ENCODE measurements at regions not wholly inside any gene's neighbourhood (a gene's known extent, or its start where the extent isn't known, plus 50 kb on each side); places are given as distances from the start of the nearest gene placed in this dataset.

DNA sequence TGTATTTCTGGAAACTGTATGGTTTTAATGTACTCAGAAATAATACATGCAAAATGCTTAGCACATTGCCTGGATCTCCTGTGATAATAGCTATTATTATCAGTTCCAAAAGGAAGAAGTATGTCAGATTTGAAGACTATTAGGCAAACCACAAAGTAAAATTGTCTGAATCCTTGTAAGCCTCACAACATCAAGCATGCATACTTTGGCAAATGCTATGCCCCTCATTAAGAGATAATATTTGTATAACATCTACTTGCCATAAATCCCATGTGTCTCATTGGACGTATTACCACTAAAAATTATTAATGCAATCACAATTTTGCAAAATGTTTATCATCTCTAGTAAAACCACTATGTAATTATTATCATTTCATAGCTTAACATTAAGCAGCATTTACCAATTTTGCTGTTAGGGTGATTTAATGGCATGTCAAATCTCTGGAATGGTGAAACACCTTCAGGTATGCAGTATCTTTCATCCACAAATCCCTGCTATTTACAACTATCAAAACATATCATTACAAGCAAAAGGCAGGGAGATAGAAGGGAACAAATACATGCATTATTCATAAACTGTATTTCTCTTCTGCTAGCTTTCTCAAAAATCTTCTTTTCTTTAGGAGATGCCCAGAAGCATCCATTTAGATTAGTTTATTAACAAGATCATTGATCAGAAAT, 974.6 kb upstream of the RAG2 start:
- Histone ChIP-seq H3K4me3 (ENCODE audit: low read depth, low read length) (no peak overlapping the region), H3K27me3 (ENCODE audit: control insufficient read depth, insufficient read depth, low read length) (no peaks in the 10 kb centered on the region), H3K27ac (ENCODE audit: insufficient read depth, low read length, poor library complexity, severe bottlenecking) (no peak overlapping the region), H3K4me1 (ENCODE audit: control insufficient read depth, insufficient read depth, low read length, poor library complexity, severe bottlenecking) (no peaks in the 10 kb centered on the region), H3K36me3 (ENCODE audit: control insufficient read depth, insufficient read depth, low read length) (no peaks in the 10 kb centered on the region), H3K9me3 (ENCODE audit: control insufficient read depth in 2 of 2, low read length in 2 of 2) (peaks cover 2 to 5% of the 10 kb centered on the region in 2 experiments)
- no peaks in the 10 kb centered on the region for H3K4me1 Mint-ChIP-seq
- no peaks in the 10 kb centered on the region for H3K27me3 Mint-ChIP-seq
- no peak for DNase-seq
- H3K9me3 Mint-ChIP-seq, result peaks cover 0 to 44% (median 4%) of the 10 kb centered on the region in 7 donors
- H3K4me3 Mint-ChIP-seq, result no peak overlapping the region
- no peak overlapping the region for H3K27ac Mint-ChIP-seq
- H3K36me3 Mint-ChIP-seq, result no peaks in the 10 kb centered on the region
- no peak for ATAC-seq (ENCODE audit: low read depth in 2 of 2)

DNA sequence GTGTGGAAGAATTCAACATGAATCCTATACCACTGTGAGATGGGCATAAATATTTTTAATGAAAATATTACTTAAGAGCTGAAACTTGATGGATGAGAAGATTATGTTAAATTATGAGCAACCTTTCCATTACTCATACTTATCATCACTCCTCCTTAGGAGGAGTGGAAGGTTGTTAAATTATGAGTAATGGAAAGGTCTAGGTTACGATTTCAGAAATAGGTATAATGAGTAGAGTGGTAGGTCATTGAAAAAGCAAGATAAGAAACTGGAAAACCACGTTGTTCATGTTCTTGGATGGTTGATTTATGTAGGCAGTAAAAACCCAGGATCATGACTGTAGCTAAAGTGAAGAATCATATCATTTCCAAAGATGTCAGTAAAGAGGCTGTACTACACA, 973.2 kb upstream of the RAG2 start:
- Histone ChIP-seq H3K27ac (ENCODE audit: insufficient read depth, low read length, poor library complexity, severe bottlenecking) (no peak overlapping the region), H3K4me1 (ENCODE audit: control insufficient read depth, insufficient read depth, low read length, poor library complexity, severe bottlenecking) (no peaks in the 10 kb centered on the region), H3K27me3 (ENCODE audit: control insufficient read depth, insufficient read depth, low read length) (no peaks in the 10 kb centered on the region), H3K36me3 (ENCODE audit: control insufficient read depth, insufficient read depth, low read length) (no peaks in the 10 kb centered on the region), H3K9me3 (ENCODE audit: control insufficient read depth in 2 of 2, low read length in 2 of 2) (peaks cover 0 to 2% of the 10 kb centered on the region in 2 experiments), H3K4me3 (ENCODE audit: low read depth, low read length) (no peak overlapping the region)
- DNase-seq, result no peak
- no peaks in the 10 kb centered on the region for H3K4me1 Mint-ChIP-seq
- no peaks in the 10 kb centered on the region for H3K27me3 Mint-ChIP-seq
- H3K9me3 Mint-ChIP-seq, result peaks cover 0 to 44% (median 4%) of the 10 kb centered on the region in 7 donors
- no peak overlapping the region for H3K4me3 Mint-ChIP-seq
- H3K27ac Mint-ChIP-seq, result no peak overlapping the region
- no peak for ATAC-seq (ENCODE audit: low read depth in 2 of 2)
- no peaks in the 10 kb centered on the region for H3K36me3 Mint-ChIP-seq

DNA sequence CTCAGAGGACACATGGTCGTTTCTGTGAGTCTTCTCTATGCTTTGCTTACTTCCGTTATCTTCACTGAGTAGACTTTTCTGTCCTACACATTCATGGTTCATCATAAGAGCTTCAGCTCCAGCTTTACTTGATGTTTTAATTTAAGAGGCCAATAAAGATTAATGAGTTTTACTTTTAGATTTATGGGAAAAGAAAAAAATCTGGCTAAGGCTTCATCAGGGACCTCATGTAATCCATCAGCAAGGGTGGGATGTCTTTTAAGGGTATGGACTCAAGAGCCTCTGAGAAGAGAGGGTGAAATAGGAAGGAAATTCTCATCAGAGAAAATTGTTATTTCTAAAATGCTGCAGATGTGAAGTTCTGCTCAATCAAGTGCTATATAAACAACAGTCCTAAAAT, 963.0 kb upstream of the RAG2 start:
- Histone ChIP-seq H3K27ac (ENCODE audit: insufficient read depth, low read length, poor library complexity, severe bottlenecking) (no peak overlapping the region), H3K27me3 (ENCODE audit: control insufficient read depth, insufficient read depth, low read length) (no peaks in the 10 kb centered on the region), H3K36me3 (ENCODE audit: control insufficient read depth, insufficient read depth, low read length) (no peaks in the 10 kb centered on the region), H3K4me1 (ENCODE audit: control insufficient read depth, insufficient read depth, low read length, poor library complexity, severe bottlenecking) (no peaks in the 10 kb centered on the region), H3K9me3 (ENCODE audit: control insufficient read depth in 2 of 2, low read length in 2 of 2) (peaks cover 3 to 11% of the 10 kb centered on the region in 2 experiments), H3K4me3 (ENCODE audit: low read depth, low read length) (no peak overlapping the region)
- H3K27ac Mint-ChIP-seq, result no peak overlapping the region
- no peak overlapping the region for H3K4me3 Mint-ChIP-seq
- peaks cover 0 to 21% (median 3%) of the 10 kb centered on the region in 7 donors for H3K9me3 Mint-ChIP-seq
- no peaks in the 10 kb centered on the region for H3K27me3 Mint-ChIP-seq
- no peaks in the 10 kb centered on the region for H3K36me3 Mint-ChIP-seq
- ATAC-seq (ENCODE audit: low read depth in 2 of 2) (no peak), DNase-seq (no peak)
- no peaks in the 10 kb centered on the region for H3K4me1 Mint-ChIP-seq

DNA sequence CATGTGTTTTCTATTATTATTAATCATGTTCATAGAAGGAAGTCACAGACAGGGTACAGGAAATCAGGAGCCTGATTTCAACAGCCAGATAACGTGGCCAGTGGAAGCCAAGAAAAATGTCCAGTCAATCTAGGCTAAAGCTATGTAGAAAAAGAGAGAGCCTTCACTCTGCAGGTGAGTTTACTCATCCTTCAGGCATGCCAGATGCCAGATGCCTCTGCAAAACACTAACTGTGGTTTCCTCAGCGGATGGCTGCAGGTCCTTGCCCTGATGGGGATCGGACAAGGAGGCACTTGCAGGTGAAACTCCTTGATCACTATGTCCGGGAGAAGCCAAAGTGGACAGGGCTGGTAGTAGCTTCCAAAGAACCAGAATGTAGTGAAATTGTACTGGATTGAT, 962.3 kb upstream of the RAG2 start:
- no peaks in the 10 kb centered on the region for H3K27me3 Mint-ChIP-seq
- no peaks in the 10 kb centered on the region for H3K4me1 ChIP-seq (ENCODE audit: control insufficient read depth, insufficient read depth, low read length, poor library complexity, severe bottlenecking)
- peaks cover 0 to 21% (median 3%) of the 10 kb centered on the region in 7 donors for H3K9me3 Mint-ChIP-seq
- H3K4me3 ChIP-seq (ENCODE audit: low read depth, low read length), result no peak overlapping the region
- DNase-seq (no peak), ATAC-seq (ENCODE audit: low read depth in 2 of 2) (no peak)
- no peak overlapping the region for H3K4me3 Mint-ChIP-seq
- no peaks in the 10 kb centered on the region for H3K27me3 ChIP-seq (ENCODE audit: control insufficient read depth, insufficient read depth, low read length)
- H3K27ac Mint-ChIP-seq, result no peak overlapping the region
- H3K9me3 ChIP-seq (ENCODE audit: control insufficient read depth in 2 of 2, low read length in 2 of 2), result peaks cover 3 to 11% of the 10 kb centered on the region in 2 experiments
- H3K36me3 Mint-ChIP-seq, result no peaks in the 10 kb centered on the region
- H3K27ac ChIP-seq (ENCODE audit: insufficient read depth, low read length, poor library complexity, severe bottlenecking), result no peak overlapping the region
- no peaks in the 10 kb centered on the region for H3K36me3 ChIP-seq (ENCODE audit: control insufficient read depth, insufficient read depth, low read length)
- no peaks in the 10 kb centered on the region for H3K4me1 Mint-ChIP-seq

DNA sequence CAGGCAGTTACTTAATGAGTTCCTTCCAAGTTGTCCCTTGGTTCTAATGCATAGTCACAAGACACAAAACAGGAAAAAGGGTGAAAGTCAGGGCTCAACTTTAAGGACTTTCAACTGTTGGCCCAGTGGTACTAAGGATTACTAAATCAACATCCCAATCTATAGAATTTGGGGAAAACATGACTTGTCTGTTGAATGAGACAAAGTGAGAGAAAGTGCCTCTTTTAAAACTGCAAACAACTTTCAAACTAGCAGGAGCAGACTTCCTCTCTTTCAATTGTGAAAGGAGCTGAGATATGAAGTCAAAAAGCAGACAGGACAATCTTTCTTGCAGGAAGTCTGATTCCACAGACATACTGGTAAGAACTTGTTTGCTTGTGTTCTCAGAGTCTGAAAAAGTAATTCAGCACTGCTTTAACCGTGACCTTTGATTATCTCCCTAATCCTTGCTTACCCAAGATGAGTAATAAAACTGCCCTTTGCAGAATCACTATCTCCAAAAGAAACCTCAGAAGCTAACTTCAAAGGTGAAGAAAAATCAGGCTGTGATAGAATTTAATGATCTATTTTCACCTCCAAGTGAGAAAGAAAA, 960.7 kb upstream of the RAG2 start:
- Histone ChIP-seq H3K27ac (ENCODE audit: insufficient read depth, low read length, poor library complexity, severe bottlenecking) (no peak overlapping the region), H3K9me3 (ENCODE audit: control insufficient read depth in 2 of 2, low read length in 2 of 2) (peaks cover 5 to 11% of the 10 kb centered on the region in 2 experiments), H3K4me3 (ENCODE audit: low read depth, low read length) (no peak overlapping the region), H3K27me3 (ENCODE audit: control insufficient read depth, insufficient read depth, low read length) (no peaks in the 10 kb centered on the region), H3K4me1 (ENCODE audit: control insufficient read depth, insufficient read depth, low read length, poor library complexity, severe bottlenecking) (no peaks in the 10 kb centered on the region), H3K36me3 (ENCODE audit: control insufficient read depth, insufficient read depth, low read length) (no peaks in the 10 kb centered on the region)
- Mint-ChIP-seq H3K4me3 (no peak overlapping the region), H3K4me1 (no peaks in the 10 kb centered on the region), H3K9me3 (peaks cover 0 to 9% (median 2%) of the 10 kb centered on the region in 7 donors), H3K27ac (no peak overlapping the region), H3K36me3 (no peaks in the 10 kb centered on the region), H3K27me3 (no peaks in the 10 kb centered on the region)
- no peak for ATAC-seq (ENCODE audit: low read depth in 2 of 2)
- DNase-seq, result no peak

DNA sequence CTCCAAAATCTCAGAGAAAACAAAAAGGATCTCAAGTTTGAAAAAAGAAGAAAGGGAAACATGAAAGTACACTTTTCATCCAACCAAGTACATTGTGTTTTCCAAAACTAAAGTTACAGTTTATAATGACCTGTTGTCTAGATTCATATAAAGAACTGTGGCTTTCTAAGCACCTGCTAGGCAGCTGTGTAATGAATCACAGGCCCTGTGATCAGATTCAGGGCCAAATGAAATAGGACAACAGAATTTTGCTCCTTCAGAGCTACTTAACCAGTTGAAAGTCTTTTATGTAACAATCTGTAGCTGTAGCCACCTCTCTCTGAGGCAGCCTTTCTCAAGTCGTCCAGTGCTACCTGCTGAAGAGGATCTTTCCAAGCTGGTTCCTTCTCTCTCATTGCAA, 960.0 kb upstream of the RAG2 start:
- Mint-ChIP-seq H3K9me3 (peaks cover 0 to 9% (median 3%) of the 10 kb centered on the region in 7 donors), H3K4me3 (no peak overlapping the region), H3K27ac (no peak overlapping the region), H3K4me1 (no peaks in the 10 kb centered on the region), H3K27me3 (no peaks in the 10 kb centered on the region), H3K36me3 (no peaks in the 10 kb centered on the region)
- H3K27ac ChIP-seq (ENCODE audit: insufficient read depth, low read length, poor library complexity, severe bottlenecking), result no peak overlapping the region
- no peaks in the 10 kb centered on the region for H3K36me3 ChIP-seq (ENCODE audit: control insufficient read depth, insufficient read depth, low read length)
- no peak for ATAC-seq (ENCODE audit: low read depth in 2 of 2)
- no peaks in the 10 kb centered on the region for H3K27me3 ChIP-seq (ENCODE audit: control insufficient read depth, insufficient read depth, low read length)
- no peaks in the 10 kb centered on the region for H3K4me1 ChIP-seq (ENCODE audit: control insufficient read depth, insufficient read depth, low read length, poor library complexity, severe bottlenecking)
- peaks cover 5 to 11% of the 10 kb centered on the region in 2 experiments for H3K9me3 ChIP-seq (ENCODE audit: control insufficient read depth in 2 of 2, low read length in 2 of 2)
- no peak for DNase-seq
- H3K4me3 ChIP-seq (ENCODE audit: low read depth, low read length), result no peak overlapping the region

DNA sequence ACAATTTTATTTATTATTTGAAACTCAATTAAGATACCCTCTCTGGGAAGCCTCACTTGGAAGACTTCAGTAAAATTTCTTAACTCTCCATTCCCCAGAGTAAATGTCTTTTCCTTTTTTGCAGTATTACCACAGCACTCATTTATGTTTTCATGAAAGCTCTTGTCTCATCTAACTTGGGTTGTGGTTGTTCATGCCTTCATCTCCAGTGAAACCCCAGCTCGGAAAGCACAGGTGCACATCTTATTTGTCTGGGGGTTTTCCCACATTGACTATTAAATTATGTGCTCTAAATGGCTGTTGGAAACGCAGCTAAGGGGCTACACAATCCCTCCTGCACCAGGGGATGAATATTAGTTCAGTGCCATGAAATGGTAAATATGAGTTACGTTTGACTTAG, 954.2 kb upstream of the RAG2 start:
- Histone ChIP-seq H3K36me3 (ENCODE audit: control insufficient read depth, insufficient read depth, low read length) (no peaks in the 10 kb centered on the region), H3K4me3 (ENCODE audit: low read depth, low read length) (no peak overlapping the region), H3K27me3 (ENCODE audit: control insufficient read depth, insufficient read depth, low read length) (no peaks in the 10 kb centered on the region), H3K4me1 (ENCODE audit: control insufficient read depth, insufficient read depth, low read length, poor library complexity, severe bottlenecking) (no peaks in the 10 kb centered on the region), H3K27ac (ENCODE audit: insufficient read depth, low read length, poor library complexity, severe bottlenecking) (no peak overlapping the region), H3K9me3 (ENCODE audit: control insufficient read depth in 2 of 2, low read length in 2 of 2) (peaks cover 0 to 2% of the 10 kb centered on the region in 2 experiments)
- Mint-ChIP-seq H3K4me1 (no peaks in the 10 kb centered on the region), H3K4me3 (no peak overlapping the region), H3K36me3 (no peaks in the 10 kb centered on the region), H3K27me3 (no peaks in the 10 kb centered on the region), H3K27ac (no peak overlapping the region), H3K9me3 (peaks cover 0 to 32% (median 2%) of the 10 kb centered on the region in 7 donors)
- DNase-seq (no peak), ATAC-seq (ENCODE audit: low read depth in 2 of 2) (no peak)

DNA sequence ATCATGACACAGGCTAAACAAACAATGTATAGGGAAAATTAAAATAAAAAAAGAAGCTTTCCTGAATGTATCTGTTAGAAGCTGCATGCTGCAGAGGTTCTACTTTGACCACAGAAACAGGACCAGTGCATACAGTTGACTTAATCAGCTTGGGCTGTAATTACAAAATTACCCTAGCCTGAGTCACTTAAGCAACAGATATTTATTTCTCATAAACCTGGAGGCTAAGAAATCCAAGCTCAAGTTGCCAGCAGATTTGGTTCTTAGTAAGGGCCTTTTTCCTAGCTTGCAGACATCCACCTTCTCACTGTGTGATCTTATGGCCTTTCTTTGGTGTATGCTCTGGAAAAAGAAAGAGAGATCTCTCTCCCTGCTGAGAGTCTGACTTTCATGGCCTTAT, 946.5 kb upstream of the RAG2 start:
- Mint-ChIP-seq H3K9me3 (peaks cover 0 to 34% (median 10%) of the 10 kb centered on the region in 7 donors), H3K4me1 (no peaks in the 10 kb centered on the region), H3K4me3 (no peak overlapping the region), H3K27ac (no peak overlapping the region), H3K27me3 (no peaks in the 10 kb centered on the region), H3K36me3 (no peaks in the 10 kb centered on the region)
- no peaks in the 10 kb centered on the region for H3K27me3 ChIP-seq (ENCODE audit: control insufficient read depth, insufficient read depth, low read length)
- no peak overlapping the region for H3K27ac ChIP-seq (ENCODE audit: insufficient read depth, low read length, poor library complexity, severe bottlenecking)
- ATAC-seq (ENCODE audit: low read depth in 2 of 2) (no peak), DNase-seq (no peak)
- H3K9me3 ChIP-seq (ENCODE audit: control insufficient read depth in 2 of 2, low read length in 2 of 2), result peaks cover 3 to 9% of the 10 kb centered on the region in 2 experiments
- no peak overlapping the region for H3K4me3 ChIP-seq (ENCODE audit: low read depth, low read length)
- H3K4me1 ChIP-seq (ENCODE audit: control insufficient read depth, insufficient read depth, low read length, poor library complexity, severe bottlenecking), result no peaks in the 10 kb centered on the region
- no peaks in the 10 kb centered on the region for H3K36me3 ChIP-seq (ENCODE audit: control insufficient read depth, insufficient read depth, low read length)
